Sciatic nerve (tissue), 2 donors: ENCODE measurements at regions not wholly inside any gene's neighbourhood (a gene's known extent, or its start where the extent isn't known, plus 50 kb on each side); places are given as distances from the start of the nearest gene placed in this dataset.

ENCODE experiments used
- ATAC-seq: fragments of 200-7000 bp; cut with Tn5 transposase; one replicate; pipeline ENCODE4 v1.9.1; 2020; ENCODE audit warnings: mild to moderate bottlenecking, moderate library complexity
- DNase-seq: peaks from one replicate; pipeline ENCODE4 v3.0.0-alpha.2; 2020; ENCODE audit warnings: low spot score
- intact Hi-C: fragments of 100-400 bp; cut with DNase I; formaldehyde crosslinking; loops from one replicate; pipeline ENCODE4 v1.14.2; 2022
- donor health status: DM: no; HTN: no; CAD: no.
- donor health status: DM: no; HTN: no; CAD: no.

GRCh38 chr5:120405286-120405864, 58.7 kb upstream of the PRR16 start:
- intact Hi-C loops = no loop called here
- no peak for ATAC-seq

GRCh38 chr5:120405923-120406322, 58.2 kb upstream of the PRR16 start:
- ATAC-seq (no peak), DNase-seq (no peak)
- intact Hi-C loops = no loop called here

More at GRCh38 chr5:120405286-120405864, 58.7 kb upstream of the PRR16 start:
- no peak for DNase-seq

DNA sequence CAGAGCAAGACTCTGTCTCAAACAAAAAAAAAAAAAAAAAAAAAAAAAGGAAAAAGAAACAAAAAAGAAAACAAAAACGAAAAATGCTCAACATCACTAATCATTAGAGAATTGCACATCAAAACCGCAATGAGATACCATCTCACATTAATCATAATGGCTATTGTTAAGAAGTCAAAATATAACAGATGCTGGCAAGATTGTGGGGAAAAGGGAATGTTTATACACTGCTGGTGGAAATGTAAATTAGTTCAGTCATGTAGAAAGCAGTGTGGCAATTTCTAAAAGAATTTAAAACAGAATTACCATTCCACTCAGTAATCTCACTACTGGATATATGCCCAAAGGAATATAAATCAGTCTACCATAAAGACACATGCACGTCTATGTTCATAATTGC, 50.4 kb upstream of the PRR16 start:
- DNase-seq (no peak), ATAC-seq (no peak)
- intact Hi-C loops = no loop called here
